Ovary (tissue), 3 donors: ENCODE measurements at regions not wholly inside any gene's neighbourhood (a gene's known extent, or its start where the extent isn't known, plus 50 kb on each side); places are given as distances from the start of the nearest gene placed in this dataset.

Experiments
- CTCF ChIP-seq, 3 donors: fragments of 450-650 bp in 2 of 3; fragments of 200-600 bp in 1 of 3; IDR thresholded peaks; one replicate each; pipeline versions ENCODE4 v1.5.1 to v1.8.0; 2016 to 2022; ENCODE audit warnings: antibody characterized with exemption in 3 of 3, mild to moderate bottlenecking in 1 of 3
- POLR2A ChIP-seq: fragments of 450-650 bp; IDR thresholded peaks from one replicate; pipeline ENCODE4 v1.6.1; 2017; ENCODE audit warnings: antibody characterized with exemption, mild to moderate bottlenecking, moderate library complexity
- donor health status: DM: no; HTN: no; CAD: no.

DNA sequence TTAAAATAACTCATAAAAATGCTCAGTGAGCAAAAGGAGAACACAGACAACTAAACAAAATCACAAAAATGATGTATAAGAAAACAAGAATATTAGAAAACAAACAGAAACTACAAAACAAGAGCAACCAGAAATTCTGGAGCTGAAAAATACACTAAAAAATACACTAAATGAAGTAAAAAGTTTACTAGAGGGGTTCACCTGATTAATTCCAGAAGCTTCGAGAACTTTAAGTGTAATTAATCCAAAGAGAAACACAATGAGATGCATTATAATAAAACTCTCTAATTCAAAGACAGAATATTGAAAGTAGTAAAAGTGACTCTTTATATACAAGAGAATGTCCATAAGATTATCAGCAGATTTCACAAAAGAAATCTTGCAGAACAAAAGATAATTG lies 558.4 kb downstream of the CCER1 start:
- no peak for TF ChIP-seq POLR2A
- TF ChIP-seq CTCF (IDR thresholded peaks at IDR 0.05), result no peak
